Ishikawa (cell line): ENCODE measurements at regions not wholly inside any gene's neighbourhood (a gene's known extent, or its start where the extent isn't known, plus 50 kb on each side); places are given as distances from the start of the nearest gene placed in this dataset.

Experiments
- CEBPB ChIP-seq: IDR thresholded peaks from 2 replicates; pipeline ENCODE4 v1.6.1; 2012
- EGR1 ChIP-seq: IDR thresholded peaks from 2 replicates; pipeline ENCODE4 v1.6.1; 2012
- EP300 ChIP-seq: IDR thresholded peaks from 2 replicates; pipeline ENCODE4 v1.6.1; 2012; ENCODE audit warnings: borderline replicate concordance
- NFIC ChIP-seq: IDR thresholded peaks from 2 replicates; pipeline ENCODE4 v1.6.1; 2012
- RAD21 ChIP-seq: IDR thresholded peaks from 2 replicates; pipeline ENCODE4 v1.6.1; 2012; ENCODE audit warnings: low read depth
- TAF1 ChIP-seq: IDR thresholded peaks from 2 replicates; pipeline ENCODE4 v1.6.1; 2012; ENCODE audit warnings: low read depth, mild to moderate bottlenecking
- TCF12 ChIP-seq: IDR thresholded peaks from 2 replicates; pipeline ENCODE4 v1.6.1; 2012; ENCODE audit warnings: low read depth
- TEAD4 ChIP-seq: IDR thresholded peaks from 2 replicates; pipeline ENCODE4 v1.6.1; 2012
- YY1 ChIP-seq: IDR thresholded peaks from 2 replicates; pipeline ENCODE4 v1.6.1; 2012; ENCODE audit warnings: low read depth
- ZBTB7A ChIP-seq: IDR thresholded peaks from 2 replicates; pipeline ENCODE4 v1.6.1; 2012; ENCODE audit warnings: low read depth
- TF ChIP-seq, protein P1 (sequence below): IDR thresholded peaks from 2 replicates; pipeline ENCODE4 v1.6.1; 2012; ENCODE audit warnings: low read depth, mild to moderate bottlenecking
- TF ChIP-seq, protein P2 (sequence below): IDR thresholded peaks from 2 replicates; pipeline ENCODE4 v1.6.1; 2012
- TF ChIP-seq, protein P3 (sequence below): IDR thresholded peaks from 2 replicates; pipeline ENCODE4 v1.6.1; 2012

DNA sequence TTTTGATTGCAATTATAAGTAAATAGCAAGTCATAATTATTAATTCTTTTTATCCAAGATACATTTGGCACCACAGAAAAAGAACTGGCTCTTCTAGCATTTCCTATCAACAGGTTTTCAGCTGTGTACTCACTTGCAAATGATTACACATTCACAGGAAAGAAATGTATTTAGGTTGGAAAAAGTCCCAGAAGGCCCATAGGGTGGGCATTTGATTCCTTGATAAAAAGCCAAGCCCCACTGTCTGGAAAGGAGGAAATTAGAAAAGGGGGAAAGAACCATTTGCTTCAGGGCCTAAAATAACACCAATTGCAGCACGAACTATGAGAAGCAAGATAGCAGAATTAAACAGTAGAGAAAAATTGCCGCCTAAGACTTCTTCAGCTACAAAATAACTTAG, 80.8 kb upstream of the COL1A2 start:
- TF ChIP-seq, protein P1, sequence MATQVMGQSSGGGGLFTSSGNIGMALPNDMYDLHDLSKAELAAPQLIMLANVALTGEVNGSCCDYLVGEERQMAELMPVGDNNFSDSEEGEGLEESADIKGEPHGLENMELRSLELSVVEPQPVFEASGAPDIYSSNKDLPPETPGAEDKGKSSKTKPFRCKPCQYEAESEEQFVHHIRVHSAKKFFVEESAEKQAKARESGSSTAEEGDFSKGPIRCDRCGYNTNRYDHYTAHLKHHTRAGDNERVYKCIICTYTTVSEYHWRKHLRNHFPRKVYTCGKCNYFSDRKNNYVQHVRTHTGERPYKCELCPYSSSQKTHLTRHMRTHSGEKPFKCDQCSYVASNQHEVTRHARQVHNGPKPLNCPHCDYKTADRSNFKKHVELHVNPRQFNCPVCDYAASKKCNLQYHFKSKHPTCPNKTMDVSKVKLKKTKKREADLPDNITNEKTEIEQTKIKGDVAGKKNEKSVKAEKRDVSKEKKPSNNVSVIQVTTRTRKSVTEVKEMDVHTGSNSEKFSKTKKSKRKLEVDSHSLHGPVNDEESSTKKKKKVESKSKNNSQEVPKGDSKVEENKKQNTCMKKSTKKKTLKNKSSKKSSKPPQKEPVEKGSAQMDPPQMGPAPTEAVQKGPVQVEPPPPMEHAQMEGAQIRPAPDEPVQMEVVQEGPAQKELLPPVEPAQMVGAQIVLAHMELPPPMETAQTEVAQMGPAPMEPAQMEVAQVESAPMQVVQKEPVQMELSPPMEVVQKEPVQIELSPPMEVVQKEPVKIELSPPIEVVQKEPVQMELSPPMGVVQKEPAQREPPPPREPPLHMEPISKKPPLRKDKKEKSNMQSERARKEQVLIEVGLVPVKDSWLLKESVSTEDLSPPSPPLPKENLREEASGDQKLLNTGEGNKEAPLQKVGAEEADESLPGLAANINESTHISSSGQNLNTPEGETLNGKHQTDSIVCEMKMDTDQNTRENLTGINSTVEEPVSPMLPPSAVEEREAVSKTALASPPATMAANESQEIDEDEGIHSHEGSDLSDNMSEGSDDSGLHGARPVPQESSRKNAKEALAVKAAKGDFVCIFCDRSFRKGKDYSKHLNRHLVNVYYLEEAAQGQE = no peak
- TF ChIP-seq RAD21 = no peak
- no peak for TF ChIP-seq CEBPB
- TF ChIP-seq TCF12 = no peak
- TF ChIP-seq EP300 = no peak
- no peak for TF ChIP-seq YY1
- TF ChIP-seq, protein P2, sequence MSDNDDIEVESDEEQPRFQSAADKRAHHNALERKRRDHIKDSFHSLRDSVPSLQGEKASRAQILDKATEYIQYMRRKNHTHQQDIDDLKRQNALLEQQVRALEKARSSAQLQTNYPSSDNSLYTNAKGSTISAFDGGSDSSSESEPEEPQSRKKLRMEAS = no peak
- TF ChIP-seq NFIC = no peak
- TF ChIP-seq TAF1 = no peak
- no peak for TF ChIP-seq EGR1
- TF ChIP-seq TEAD4 = no peak
- no peak for TF ChIP-seq ZBTB7A
- TF ChIP-seq, protein P3, sequence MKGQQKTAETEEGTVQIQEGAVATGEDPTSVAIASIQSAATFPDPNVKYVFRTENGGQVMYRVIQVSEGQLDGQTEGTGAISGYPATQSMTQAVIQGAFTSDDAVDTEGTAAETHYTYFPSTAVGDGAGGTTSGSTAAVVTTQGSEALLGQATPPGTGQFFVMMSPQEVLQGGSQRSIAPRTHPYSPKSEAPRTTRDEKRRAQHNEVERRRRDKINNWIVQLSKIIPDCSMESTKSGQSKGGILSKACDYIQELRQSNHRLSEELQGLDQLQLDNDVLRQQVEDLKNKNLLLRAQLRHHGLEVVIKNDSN = no peak
